ENCODE measurements at regions not wholly inside any gene's neighbourhood (a gene's known extent, or its start where the extent isn't known, plus 50 kb on each side); places are given as distances from the start of the nearest gene placed in this dataset.

- H2BK5ac ChIP-seq (ENCODE audit: low read length): no peak overlapping the region
- no peaks in the 10 kb centered on the region for H3K9me3 ChIP-seq (replicated peaks in 1 of 2; ENCODE audit: control insufficient read depth in 2 of 2, insufficient read depth in 1 of 2, low read depth in 1 of 2, low read length in 2 of 2)
- no peak overlapping the region for H2BK12ac ChIP-seq (ENCODE audit: low read length)
- H3K4ac ChIP-seq (ENCODE audit: low read length): no peak overlapping the region
- H3K4me1 ChIP-seq (ENCODE audit: control insufficient read depth in 2 of 2, insufficient read depth in 1 of 2, low read depth in 1 of 2, low read length in 2 of 2): no peaks in the 10 kb centered on the region
- H3K18ac ChIP-seq (ENCODE audit: low read length): no peak overlapping the region
- no peaks in the 10 kb centered on the region for H3K27me3 ChIP-seq (ENCODE audit: control insufficient read depth in 3 of 3, insufficient read depth in 3 of 3, low read depth in 1 of 3, low read length in 3 of 3)
- H3K9ac ChIP-seq (ENCODE audit: low read depth, low read length, poor library complexity): no peak overlapping the region
- no peak overlapping the region for H2AFZ ChIP-seq (ENCODE audit: low read length)
- no peak overlapping the region for H3K14ac ChIP-seq (ENCODE audit: low read length)
- H4K91ac ChIP-seq (ENCODE audit: low read depth, low read length, poor library complexity): no peak overlapping the region
- no CpG with 5 or more reads among the region's 8 CpGs for WGBS, 2 donors (ENCODE audit: extremely low coverage in 2 of 2, insufficient read length in 2 of 2, insufficient replicate concordance in 1 of 2)
- no peak overlapping the region for H3K23ac ChIP-seq (ENCODE audit: low read depth, low read length, poor library complexity)
- no peak overlapping the region for H3K27ac ChIP-seq (replicated peaks; ENCODE audit: low read length)
- no peak overlapping the region for H3K4me3 ChIP-seq (ENCODE audit: low read length in 2 of 2)
- no peaks in the 10 kb centered on the region for H3K79me1 ChIP-seq (ENCODE audit: low read depth, low read length)
- no peak for DNase-seq (ENCODE audit: low spot score)
- no peak overlapping the region for H2BK120ac ChIP-seq (ENCODE audit: low read depth, low read length)
- H3K36me3 ChIP-seq (replicated peaks in 1 of 2; ENCODE audit: control insufficient read depth in 2 of 2, insufficient read depth in 2 of 2, low read length in 2 of 2): peaks cover 2 to 33% of the 10 kb centered on the region in 2 donors
- no peak overlapping the region for H2AK5ac ChIP-seq (ENCODE audit: low read depth, low read length)
- H3K4me2 ChIP-seq (ENCODE audit: insufficient read depth, low read length, poor library complexity, severe bottlenecking): no peak overlapping the region
- H4K8ac ChIP-seq (ENCODE audit: low read depth, low read length): no peak overlapping the region
- no peak overlapping the region for H2BK15ac ChIP-seq (ENCODE audit: low read length)
Measured at GRCh38 chr7:66421830-66422475, 206.7 kb upstream of the KCTD7 start.

GRCh38 chr7:66423729-66424128 is 205.0 kb upstream of the KCTD7 start:
- H2AFZ ChIP-seq (ENCODE audit: low read length): no peak overlapping the region
- H3K36me3 ChIP-seq (replicated peaks in 1 of 2; ENCODE audit: control insufficient read depth in 2 of 2, insufficient read depth in 2 of 2, low read length in 2 of 2): peaks cover 2 to 41% of the 10 kb centered on the region in 2 donors
- no peak overlapping the region for H4K91ac ChIP-seq (ENCODE audit: low read depth, low read length, poor library complexity)
- WGBS, 2 donors (ENCODE audit: extremely low coverage in 2 of 2, insufficient read length in 2 of 2, insufficient replicate concordance in 1 of 2): no CpG with 5 or more reads among the region's 7 CpGs
- no peaks in the 10 kb centered on the region for H3K4me1 ChIP-seq (ENCODE audit: control insufficient read depth in 2 of 2, insufficient read depth in 1 of 2, low read depth in 1 of 2, low read length in 2 of 2)
- no peaks in the 10 kb centered on the region for H3K27me3 ChIP-seq (ENCODE audit: control insufficient read depth in 3 of 3, insufficient read depth in 3 of 3, low read depth in 1 of 3, low read length in 3 of 3)
- H3K4ac ChIP-seq (ENCODE audit: low read length): no peak overlapping the region
- no peak overlapping the region for H3K27ac ChIP-seq (replicated peaks; ENCODE audit: low read length)
- H2BK12ac ChIP-seq (ENCODE audit: low read length): no peak overlapping the region
- H2AK5ac ChIP-seq (ENCODE audit: low read depth, low read length): no peak overlapping the region
- no peak overlapping the region for H3K18ac ChIP-seq (ENCODE audit: low read length)
- H3K9ac ChIP-seq (ENCODE audit: low read depth, low read length, poor library complexity): no peak overlapping the region
- no peaks in the 10 kb centered on the region for H3K79me1 ChIP-seq (ENCODE audit: low read depth, low read length)
- no peak overlapping the region for H2BK15ac ChIP-seq (ENCODE audit: low read length)
- no peak overlapping the region for H2BK120ac ChIP-seq (ENCODE audit: low read depth, low read length)
- H4K8ac ChIP-seq (ENCODE audit: low read depth, low read length): no peak overlapping the region
- no peak overlapping the region for H3K4me2 ChIP-seq (ENCODE audit: insufficient read depth, low read length, poor library complexity, severe bottlenecking)
- no peak overlapping the region for H3K4me3 ChIP-seq (ENCODE audit: low read length in 2 of 2)
- H3K23ac ChIP-seq (ENCODE audit: low read depth, low read length, poor library complexity): no peak overlapping the region
- no peaks in the 10 kb centered on the region for H3K9me3 ChIP-seq (replicated peaks in 1 of 2; ENCODE audit: control insufficient read depth in 2 of 2, insufficient read depth in 1 of 2, low read depth in 1 of 2, low read length in 2 of 2)
- no peak overlapping the region for H3K14ac ChIP-seq (ENCODE audit: low read length)
- no peak for DNase-seq (ENCODE audit: low spot score)
- no peak overlapping the region for H2BK5ac ChIP-seq (ENCODE audit: low read length)

GRCh38 chr7:66426332-66426731 is 202.3 kb upstream of the KCTD7 start:
- Histone ChIP-seq H3K4ac (ENCODE audit: low read length) (no peak overlapping the region), H3K36me3 (replicated peaks in 1 of 2; ENCODE audit: control insufficient read depth in 2 of 2, insufficient read depth in 2 of 2, low read length in 2 of 2) (peaks cover 2 to 45% of the 10 kb centered on the region in 2 donors), H2BK12ac (ENCODE audit: low read length) (no peak overlapping the region), H4K91ac (ENCODE audit: low read depth, low read length, poor library complexity) (no peak overlapping the region), H3K27me3 (ENCODE audit: control insufficient read depth in 3 of 3, insufficient read depth in 3 of 3, low read depth in 1 of 3, low read length in 3 of 3) (no peaks in the 10 kb centered on the region), H2BK5ac (ENCODE audit: low read length) (no peak overlapping the region), H3K4me3 (ENCODE audit: low read length in 2 of 2) (no peak overlapping the region), H3K9ac (ENCODE audit: low read depth, low read length, poor library complexity) (no peak overlapping the region), H3K4me1 (ENCODE audit: control insufficient read depth in 2 of 2, insufficient read depth in 1 of 2, low read depth in 1 of 2, low read length in 2 of 2) (no peaks in the 10 kb centered on the region), H4K8ac (ENCODE audit: low read depth, low read length) (no peak overlapping the region), H2AFZ (ENCODE audit: low read length) (no peak overlapping the region), H3K27ac (replicated peaks; ENCODE audit: low read length) (no peak overlapping the region), H2AK5ac (ENCODE audit: low read depth, low read length) (no peak overlapping the region), H3K79me1 (ENCODE audit: low read depth, low read length) (no peaks in the 10 kb centered on the region), H2BK120ac (ENCODE audit: low read depth, low read length) (no peak overlapping the region), H3K18ac (ENCODE audit: low read length) (no peak overlapping the region), H2BK15ac (ENCODE audit: low read length) (no peak overlapping the region), H3K9me3 (replicated peaks in 1 of 2; ENCODE audit: control insufficient read depth in 2 of 2, insufficient read depth in 1 of 2, low read depth in 1 of 2, low read length in 2 of 2) (no peaks in the 10 kb centered on the region), H3K4me2 (ENCODE audit: insufficient read depth, low read length, poor library complexity, severe bottlenecking) (no peak overlapping the region), H3K23ac (ENCODE audit: low read depth, low read length, poor library complexity) (no peak overlapping the region), H3K14ac (ENCODE audit: low read length) (no peak overlapping the region)
- no peak for DNase-seq (ENCODE audit: low spot score)
- no CpG with 5 or more reads among the region's 6 CpGs for WGBS, 2 donors (ENCODE audit: extremely low coverage in 2 of 2, insufficient read length in 2 of 2, insufficient replicate concordance in 1 of 2)

- Histone ChIP-seq H3K4me2 (ENCODE audit: insufficient read depth, low read length, poor library complexity, severe bottlenecking) (no peak overlapping the region), H3K27ac (replicated peaks; ENCODE audit: low read length) (no peak overlapping the region), H3K36me3 (replicated peaks in 1 of 2; ENCODE audit: control insufficient read depth in 2 of 2, insufficient read depth in 2 of 2, low read length in 2 of 2) (peaks cover 2 to 45% of the 10 kb centered on the region in 2 donors), H2BK5ac (ENCODE audit: low read length) (no peak overlapping the region), H2BK120ac (ENCODE audit: low read depth, low read length) (no peak overlapping the region), H3K9me3 (replicated peaks in 1 of 2; ENCODE audit: control insufficient read depth in 2 of 2, insufficient read depth in 1 of 2, low read depth in 1 of 2, low read length in 2 of 2) (no peaks in the 10 kb centered on the region), H4K8ac (ENCODE audit: low read depth, low read length) (no peak overlapping the region), H3K14ac (ENCODE audit: low read length) (no peak overlapping the region), H3K79me1 (ENCODE audit: low read depth, low read length) (no peaks in the 10 kb centered on the region), H3K4me3 (ENCODE audit: low read length in 2 of 2) (no peak overlapping the region), H4K91ac (ENCODE audit: low read depth, low read length, poor library complexity) (no peak overlapping the region), H2BK15ac (ENCODE audit: low read length) (no peak overlapping the region), H3K9ac (ENCODE audit: low read depth, low read length, poor library complexity) (no peak overlapping the region), H2AFZ (ENCODE audit: low read length) (no peak overlapping the region), H3K27me3 (ENCODE audit: control insufficient read depth in 3 of 3, insufficient read depth in 3 of 3, low read depth in 1 of 3, low read length in 3 of 3) (no peaks in the 10 kb centered on the region), H3K23ac (ENCODE audit: low read depth, low read length, poor library complexity) (no peak overlapping the region), H3K4ac (ENCODE audit: low read length) (no peak overlapping the region), H2BK12ac (ENCODE audit: low read length) (no peak overlapping the region), H3K4me1 (ENCODE audit: control insufficient read depth in 2 of 2, insufficient read depth in 1 of 2, low read depth in 1 of 2, low read length in 2 of 2) (no peaks in the 10 kb centered on the region), H2AK5ac (ENCODE audit: low read depth, low read length) (no peak overlapping the region), H3K18ac (ENCODE audit: low read length) (no peak overlapping the region)
- DNase-seq (ENCODE audit: low spot score): no peak
- no CpG with 5 or more reads among the region's 5 CpGs for WGBS, 2 donors (ENCODE audit: extremely low coverage in 2 of 2, insufficient read length in 2 of 2, insufficient replicate concordance in 1 of 2)
Measured at GRCh38 chr7:66426996-66427395, 201.7 kb upstream of the KCTD7 start.
